ENCODE measurements at regions not wholly inside any gene's neighbourhood (a gene's known extent, or its start where the extent isn't known, plus 50 kb on each side); places are given as distances from the start of the nearest gene placed in this dataset.

DNA sequence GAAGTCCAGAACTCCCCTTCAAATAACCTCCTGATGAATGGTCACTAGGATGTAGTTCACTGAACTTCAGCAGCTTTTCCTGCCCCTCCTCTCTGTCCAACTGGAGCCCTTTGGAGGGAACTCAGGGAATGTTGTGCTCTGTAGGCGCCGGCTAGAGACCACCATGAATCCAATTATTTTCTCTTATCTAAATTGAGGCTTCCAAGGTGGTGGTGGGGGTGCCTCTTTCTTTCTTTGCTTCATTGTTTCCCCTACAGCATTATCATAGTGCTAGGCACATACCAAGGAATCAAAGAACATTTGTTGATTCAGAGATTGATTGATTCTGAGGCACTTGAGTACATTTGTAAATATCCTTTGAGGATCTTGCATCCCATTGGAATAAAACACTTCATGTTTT is 426.6 kb upstream of the PLXNA2 start (continued):
- TF ChIP-seq, protein P1, sequence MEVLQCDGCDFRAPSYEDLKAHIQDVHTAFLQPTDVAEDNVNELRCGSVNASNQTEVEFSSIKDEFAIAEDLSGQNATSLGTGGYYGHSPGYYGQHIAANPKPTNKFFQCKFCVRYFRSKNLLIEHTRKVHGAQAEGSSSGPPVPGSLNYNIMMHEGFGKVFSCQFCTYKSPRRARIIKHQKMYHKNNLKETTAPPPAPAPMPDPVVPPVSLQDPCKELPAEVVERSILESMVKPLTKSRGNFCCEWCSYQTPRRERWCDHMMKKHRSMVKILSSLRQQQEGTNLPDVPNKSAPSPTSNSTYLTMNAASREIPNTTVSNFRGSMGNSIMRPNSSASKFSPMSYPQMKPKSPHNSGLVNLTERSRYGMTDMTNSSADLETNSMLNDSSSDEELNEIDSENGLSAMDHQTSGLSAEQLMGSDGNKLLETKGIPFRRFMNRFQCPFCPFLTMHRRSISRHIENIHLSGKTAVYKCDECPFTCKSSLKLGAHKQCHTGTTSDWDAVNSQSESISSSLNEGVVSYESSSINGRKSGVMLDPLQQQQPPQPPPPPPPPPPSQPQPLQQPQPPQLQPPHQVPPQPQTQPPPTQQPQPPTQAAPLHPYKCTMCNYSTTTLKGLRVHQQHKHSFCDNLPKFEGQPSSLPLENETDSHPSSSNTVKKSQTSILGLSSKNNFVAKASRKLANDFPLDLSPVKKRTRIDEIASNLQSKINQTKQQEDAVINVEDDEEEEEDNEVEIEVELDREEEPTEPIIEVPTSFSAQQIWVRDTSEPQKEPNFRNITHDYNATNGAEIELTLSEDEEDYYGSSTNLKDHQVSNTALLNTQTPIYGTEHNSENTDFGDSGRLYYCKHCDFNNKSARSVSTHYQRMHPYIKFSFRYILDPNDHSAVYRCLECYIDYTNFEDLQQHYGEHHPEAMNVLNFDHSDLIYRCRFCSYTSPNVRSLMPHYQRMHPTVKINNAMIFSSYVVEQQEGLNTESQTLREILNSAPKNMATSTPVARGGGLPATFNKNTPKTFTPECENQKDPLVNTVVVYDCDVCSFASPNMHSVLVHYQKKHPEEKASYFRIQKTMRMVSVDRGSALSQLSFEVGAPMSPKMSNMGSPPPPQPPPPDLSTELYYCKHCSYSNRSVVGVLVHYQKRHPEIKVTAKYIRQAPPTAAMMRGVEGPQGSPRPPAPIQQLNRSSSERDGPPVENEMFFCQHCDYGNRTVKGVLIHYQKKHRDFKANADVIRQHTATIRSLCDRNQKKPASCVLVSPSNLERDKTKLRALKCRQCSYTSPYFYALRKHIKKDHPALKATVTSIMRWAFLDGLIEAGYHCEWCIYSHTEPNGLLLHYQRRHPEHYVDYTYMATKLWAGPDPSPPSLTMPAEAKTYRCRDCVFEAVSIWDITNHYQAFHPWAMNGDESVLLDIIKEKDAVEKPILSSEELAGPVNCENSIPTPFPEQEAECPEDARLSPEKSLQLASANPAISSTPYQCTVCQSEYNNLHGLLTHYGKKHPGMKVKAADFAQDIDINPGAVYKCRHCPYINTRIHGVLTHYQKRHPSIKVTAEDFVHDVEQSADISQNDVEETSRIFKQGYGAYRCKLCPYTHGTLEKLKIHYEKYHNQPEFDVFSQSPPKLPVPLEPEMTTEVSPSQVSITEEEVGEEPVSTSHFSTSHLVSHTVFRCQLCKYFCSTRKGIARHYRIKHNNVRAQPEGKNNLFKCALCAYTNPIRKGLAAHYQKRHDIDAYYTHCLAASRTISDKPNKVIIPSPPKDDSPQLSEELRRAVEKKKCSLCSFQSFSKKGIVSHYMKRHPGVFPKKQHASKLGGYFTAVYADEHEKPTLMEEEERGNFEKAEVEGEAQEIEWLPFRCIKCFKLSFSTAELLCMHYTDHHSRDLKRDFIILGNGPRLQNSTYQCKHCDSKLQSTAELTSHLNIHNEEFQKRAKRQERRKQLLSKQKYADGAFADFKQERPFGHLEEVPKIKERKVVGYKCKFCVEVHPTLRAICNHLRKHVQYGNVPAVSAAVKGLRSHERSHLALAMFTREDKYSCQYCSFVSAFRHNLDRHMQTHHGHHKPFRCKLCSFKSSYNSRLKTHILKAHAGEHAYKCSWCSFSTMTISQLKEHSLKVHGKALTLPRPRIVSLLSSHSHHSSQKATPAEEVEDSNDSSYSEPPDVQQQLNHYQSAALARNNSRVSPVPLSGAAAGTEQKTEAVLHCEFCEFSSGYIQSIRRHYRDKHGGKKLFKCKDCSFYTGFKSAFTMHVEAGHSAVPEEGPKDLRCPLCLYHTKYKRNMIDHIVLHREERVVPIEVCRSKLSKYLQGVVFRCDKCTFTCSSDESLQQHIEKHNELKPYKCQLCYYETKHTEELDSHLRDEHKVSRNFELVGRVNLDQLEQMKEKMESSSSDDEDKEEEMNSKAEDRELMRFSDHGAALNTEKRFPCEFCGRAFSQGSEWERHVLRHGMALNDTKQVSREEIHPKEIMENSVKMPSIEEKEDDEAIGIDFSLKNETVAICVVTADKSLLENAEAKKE (CRISPR knock-in tag; IDR thresholded peaks at IDR 0.05): no peak
- TF ChIP-seq ZNF114 (CRISPR knock-in tag; IDR thresholded peaks at IDR 0.05): no peak

DNA sequence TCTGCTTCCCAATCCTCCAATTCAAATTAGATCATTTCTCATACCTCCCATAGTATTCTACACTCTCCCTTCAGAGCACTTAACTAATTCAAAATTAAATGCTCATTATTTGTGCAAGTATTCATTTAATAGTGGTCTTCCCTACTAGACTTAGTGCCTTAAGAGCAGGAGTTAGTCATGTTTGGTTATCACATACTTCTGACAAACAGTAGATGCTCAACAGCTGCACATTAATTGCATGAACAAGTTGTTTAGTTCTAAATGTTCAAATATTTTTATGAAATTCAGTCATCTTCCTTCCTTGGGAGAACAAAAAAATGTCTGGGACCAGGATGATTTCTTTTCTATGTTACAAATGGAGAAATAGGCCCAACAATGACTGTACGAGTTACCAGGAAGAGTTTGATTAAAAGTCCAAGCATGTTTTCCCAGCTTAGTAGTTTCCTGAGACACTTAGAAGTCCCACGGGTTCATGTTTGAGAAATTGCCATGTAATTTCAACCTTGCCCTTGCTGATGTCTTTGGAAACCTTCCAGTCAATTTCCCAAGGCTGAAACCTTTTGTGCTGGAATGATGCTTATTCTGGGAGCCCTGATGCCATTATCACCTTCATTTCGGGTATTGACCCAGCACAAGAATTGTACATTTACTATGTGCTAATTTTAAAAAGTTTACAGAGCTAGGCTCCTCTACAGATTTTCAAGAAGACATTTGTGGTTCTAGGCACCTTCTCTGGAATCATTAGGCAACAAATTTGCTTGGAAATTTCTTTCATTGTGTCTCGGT is 437.9 kb upstream of the PLXNA2 start:
- Histone ChIP-seq H2AFZ (0 out of 2 replicates have a peak overlapping the region, but pooled peaks have one; percentile 8), H3K79me2 (replicated peaks; ENCODE audit: insufficient read depth) (no peaks in the 10 kb centered on the region), H3K27me3 (ENCODE audit: insufficient read depth) (no peaks in the 10 kb centered on the region), H3K4me1 (ENCODE audit: insufficient read depth) (no peaks in the 10 kb centered on the region), H3K4me2 (no peak overlapping the region), H3K4me3 (no peak overlapping the region), H3K36me3 (ENCODE audit: insufficient read depth) (no peaks in the 10 kb centered on the region), H3K27ac (ENCODE audit: low read depth) (no peak overlapping the region), H4K20me1 (replicated peaks; ENCODE audit: insufficient read depth) (no peaks in the 10 kb centered on the region), H3F3A (replicated peaks; ENCODE audit: low read depth) (no peaks in the 10 kb centered on the region), H3K9me2 (ENCODE audit: insufficient read depth) (peaks cover 5% of the 10 kb centered on the region; the same call in 1 of the 2 replicates)
- H3K4me3 Mint-ChIP-seq: no peak overlapping the region
- DNase-seq (ENCODE audit: low spot score): no peak
- no peaks in the 10 kb centered on the region for H3K27me3 Mint-ChIP-seq (ENCODE audit: insufficient read depth, low read depth, poor library complexity)
- ATAC-seq: no peak
- no peaks in the 10 kb centered on the region for H3K9me3 Mint-ChIP-seq
- no peaks in the 10 kb centered on the region for H3K4me1 Mint-ChIP-seq
- no peak for TF ChIP-seq ZNF114 (CRISPR knock-in tag; IDR thresholded peaks at IDR 0.05)
- TF ChIP-seq, protein P2, sequence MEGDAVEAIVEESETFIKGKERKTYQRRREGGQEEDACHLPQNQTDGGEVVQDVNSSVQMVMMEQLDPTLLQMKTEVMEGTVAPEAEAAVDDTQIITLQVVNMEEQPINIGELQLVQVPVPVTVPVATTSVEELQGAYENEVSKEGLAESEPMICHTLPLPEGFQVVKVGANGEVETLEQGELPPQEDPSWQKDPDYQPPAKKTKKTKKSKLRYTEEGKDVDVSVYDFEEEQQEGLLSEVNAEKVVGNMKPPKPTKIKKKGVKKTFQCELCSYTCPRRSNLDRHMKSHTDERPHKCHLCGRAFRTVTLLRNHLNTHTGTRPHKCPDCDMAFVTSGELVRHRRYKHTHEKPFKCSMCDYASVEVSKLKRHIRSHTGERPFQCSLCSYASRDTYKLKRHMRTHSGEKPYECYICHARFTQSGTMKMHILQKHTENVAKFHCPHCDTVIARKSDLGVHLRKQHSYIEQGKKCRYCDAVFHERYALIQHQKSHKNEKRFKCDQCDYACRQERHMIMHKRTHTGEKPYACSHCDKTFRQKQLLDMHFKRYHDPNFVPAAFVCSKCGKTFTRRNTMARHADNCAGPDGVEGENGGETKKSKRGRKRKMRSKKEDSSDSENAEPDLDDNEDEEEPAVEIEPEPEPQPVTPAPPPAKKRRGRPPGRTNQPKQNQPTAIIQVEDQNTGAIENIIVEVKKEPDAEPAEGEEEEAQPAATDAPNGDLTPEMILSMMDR (conservative IDR thresholded peaks at IDR 0.05; ENCODE audit: low read depth in 2 of 2): no peak
- TF ChIP-seq JUNB (IDR thresholded peaks at IDR 0.05; ENCODE audit: unreplicated experiment): no peak
- H3K27ac Mint-ChIP-seq: no peak overlapping the region
- no peaks in the 10 kb centered on the region for H3K36me3 Mint-ChIP-seq (ENCODE audit: low read depth)

Data from GM23338 (cell line).